DND-41 (cell line): ENCODE measurements at regions not wholly inside any gene's neighbourhood (a gene's known extent, or its start where the extent isn't known, plus 50 kb on each side); places are given as distances from the start of the nearest gene placed in this dataset.

Experiments used
- ATAC-seq: fragments of 200-7000 bp; cut with Tn5 transposase; 3 replicates; pipeline ENCODE4 v1.9.1; 2021; ENCODE audit warnings: low read depth; ENCODE audit not compliant: insufficient read depth
- DNase-seq: peaks from one replicate; pipeline ENCODE4 v3.0.0-alpha.2; 2020
- H2AFZ ChIP-seq: 2 replicates; pipeline ENCODE4 v1.6.0; 2012; ENCODE audit warnings: low read depth, low read length
- H3K27ac ChIP-seq: 2 replicates; pipeline ENCODE4 v1.5.1; 2012; ENCODE audit warnings: low read length, inconsistent platforms
- H3K27me3 ChIP-seq: fragments of 200-600 bp; sonication (generic); 2 replicates; pipeline ENCODE4 v1.6.0; 2012; ENCODE audit warnings: low read length, mild to moderate bottlenecking, inconsistent platforms; ENCODE audit not compliant: insufficient read depth, poor library complexity
- H3K36me3 ChIP-seq: 2 replicates; pipeline ENCODE4 v1.5.1; 2012; ENCODE audit warnings: low read length, inconsistent platforms; ENCODE audit not compliant: insufficient read depth
- H3K4me1 ChIP-seq: 2 replicates; pipeline ENCODE4 v1.5.1; 2012; ENCODE audit warnings: mild to moderate bottlenecking, low read length; ENCODE audit not compliant: insufficient read depth
- H3K4me2 ChIP-seq: 2 replicates; pipeline ENCODE4 v1.6.0; 2012; ENCODE audit warnings: mild to moderate bottlenecking, moderate library complexity, low read length, inconsistent platforms; ENCODE audit not compliant: insufficient read depth
- H3K4me3 ChIP-seq, 2 experiments: fragments of 200-600 bp in 1 of 2; shearing (Covaris generic) in 1 of 2; 2 replicates each; pipeline ENCODE4 v1.5.1; 2012 to 2016; ENCODE audit warnings: inconsistent platforms in 2 of 2, low read length in 2 of 2, mild to moderate bottlenecking in 2 of 2, low read depth in 1 of 2, moderate library complexity in 1 of 2
- H3K79me2 ChIP-seq: 2 replicates; pipeline ENCODE4 v1.6.0; 2012; ENCODE audit warnings: low read length, inconsistent platforms; ENCODE audit not compliant: insufficient read depth
- H3K9ac ChIP-seq: 2 replicates; pipeline ENCODE4 v1.6.0; 2012; ENCODE audit warnings: low read depth, mild to moderate bottlenecking, inconsistent platforms, low read length, moderate library complexity
- H3K9me3 ChIP-seq: 2 replicates; pipeline ENCODE4 v1.5.1; 2012; ENCODE audit warnings: low read length, moderate library complexity, mild to moderate bottlenecking, inconsistent platforms; ENCODE audit not compliant: insufficient read depth, severe bottlenecking
- H4K20me1 ChIP-seq: 2 replicates; pipeline ENCODE4 v1.6.0; 2012; ENCODE audit warnings: low read length; ENCODE audit not compliant: insufficient read depth
- CTCF ChIP-seq: IDR thresholded peaks from 2 replicates; pipeline ENCODE4 v1.5.1; 2012; ENCODE audit warnings: borderline replicate concordance, low read length, moderate library complexity, mild to moderate bottlenecking; ENCODE audit not compliant: poor library complexity, severe bottlenecking; ENCODE audit errors: extremely low read depth
- EZH2 ChIP-seq: IDR thresholded peaks from 3 replicates; pipeline ENCODE4 v1.6.1; 2012; ENCODE audit warnings: borderline replicate concordance, low read depth, mild to moderate bottlenecking, moderate library complexity, low read length, inconsistent platforms; ENCODE audit not compliant: severe bottlenecking

- no peak overlapping the region for H3K4me2 ChIP-seq
- DNase-seq, result no peak
Measured at GRCh38 chr4:35182451-35182850, 1061.9 kb downstream of the ARAP2 start.

GRCh38 chr4:35189988-35190613 lies 1054.2 kb downstream of the ARAP2 start:
- DNase-seq (no peak), ATAC-seq (no peak)
- Histone ChIP-seq H3K27me3 (no peaks in the 10 kb centered on the region), H3K4me2 (no peak overlapping the region), H3K4me1 (no peaks in the 10 kb centered on the region), H4K20me1 (no peaks in the 10 kb centered on the region), H3K4me3 (no peak overlapping the region), H3K79me2 (no peaks in the 10 kb centered on the region), H3K36me3 (no peaks in the 10 kb centered on the region), H3K9me3 (no peaks in the 10 kb centered on the region), H3K27ac (no peak overlapping the region), H2AFZ (no peak overlapping the region), H3K9ac (no peak overlapping the region)
- TF ChIP-seq CTCF (no peak), EZH2 (no peak)

More at GRCh38 chr4:35182451-35182850, 1061.9 kb downstream of the ARAP2 start:
- Histone ChIP-seq H3K9me3 (no peaks in the 10 kb centered on the region), H3K9ac (no peak overlapping the region), H3K4me3 (no peak overlapping the region), H4K20me1 (no peaks in the 10 kb centered on the region), H2AFZ (no peak overlapping the region), H3K36me3 (no peaks in the 10 kb centered on the region), H3K4me1 (no peaks in the 10 kb centered on the region), H3K79me2 (no peaks in the 10 kb centered on the region), H3K27me3 (no peaks in the 10 kb centered on the region), H3K27ac (no peak overlapping the region)
- TF ChIP-seq CTCF, result no peak
- TF ChIP-seq EZH2, result no peak
- no peak for ATAC-seq

- no peak overlapping the region for H3K9ac ChIP-seq
- H3K4me3 ChIP-seq, result no peak overlapping the region
- TF ChIP-seq EZH2, result no peak
- TF ChIP-seq CTCF, result no peak
- no peak overlapping the region for H3K4me2 ChIP-seq
- no peaks in the 10 kb centered on the region for H3K4me1 ChIP-seq
- H2AFZ ChIP-seq, result no peak overlapping the region
- no peaks in the 10 kb centered on the region for H3K9me3 ChIP-seq
- ATAC-seq, result no peak
- no peaks in the 10 kb centered on the region for H3K79me2 ChIP-seq
- H3K27me3 ChIP-seq, result no peaks in the 10 kb centered on the region
- no peak for DNase-seq
- no peaks in the 10 kb centered on the region for H3K36me3 ChIP-seq
- no peak overlapping the region for H3K27ac ChIP-seq
- no peaks in the 10 kb centered on the region; the same call in 1 of the 2 replicates for H4K20me1 ChIP-seq
Measured at GRCh38 chr4:35201403-35201802, 1042.9 kb downstream of the ARAP2 start.
